Fibroblast of lung (primary cell): ENCODE measurements at regions not wholly inside any gene's neighbourhood (a gene's known extent, or its start where the extent isn't known, plus 50 kb on each side); places are given as distances from the start of the nearest gene placed in this dataset.

ENCODE experiments used
- EZH2 ChIP-seq: IDR thresholded peaks from 2 replicates; pipeline ENCODE4 v1.5.1; 2012; ENCODE audit warnings: low read length, control low read depth, mild to moderate bottlenecking; ENCODE audit errors: missing control alignments
- TF ChIP-seq, protein P1 (sequence below), 2 donors: IDR thresholded peaks in 1 of 2; conservative IDR thresholded peaks in 1 of 2; 1 replicate in 1 of 2; 2 replicates in 1 of 2; pipeline ENCODE4 v1.5.1; 2011 to 2012; ENCODE audit warnings: low read length in 2 of 2, control low read depth in 1 of 2, inconsistent platforms in 1 of 2, low read depth in 1 of 2, mild to moderate bottlenecking in 1 of 2

DNA sequence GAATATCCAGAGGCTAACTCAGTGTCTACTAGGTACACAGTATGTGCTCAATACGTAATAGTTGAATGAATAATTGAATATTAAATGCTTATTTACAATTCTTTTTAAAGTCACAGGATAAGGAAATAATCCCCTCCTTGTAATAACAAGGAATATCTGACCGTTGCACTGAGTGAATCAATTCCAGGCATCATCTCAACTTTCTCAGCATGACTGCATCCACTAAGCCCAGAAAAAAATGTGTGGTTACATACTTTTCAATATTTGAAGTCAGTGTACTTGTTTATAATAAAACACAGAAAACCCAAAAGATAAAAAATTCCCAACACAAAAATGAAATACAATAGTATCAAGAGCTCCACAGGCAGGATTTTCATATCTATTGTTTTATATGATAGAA is 105.4 kb downstream of the TMEM144 start:
- TF ChIP-seq, protein P1, sequence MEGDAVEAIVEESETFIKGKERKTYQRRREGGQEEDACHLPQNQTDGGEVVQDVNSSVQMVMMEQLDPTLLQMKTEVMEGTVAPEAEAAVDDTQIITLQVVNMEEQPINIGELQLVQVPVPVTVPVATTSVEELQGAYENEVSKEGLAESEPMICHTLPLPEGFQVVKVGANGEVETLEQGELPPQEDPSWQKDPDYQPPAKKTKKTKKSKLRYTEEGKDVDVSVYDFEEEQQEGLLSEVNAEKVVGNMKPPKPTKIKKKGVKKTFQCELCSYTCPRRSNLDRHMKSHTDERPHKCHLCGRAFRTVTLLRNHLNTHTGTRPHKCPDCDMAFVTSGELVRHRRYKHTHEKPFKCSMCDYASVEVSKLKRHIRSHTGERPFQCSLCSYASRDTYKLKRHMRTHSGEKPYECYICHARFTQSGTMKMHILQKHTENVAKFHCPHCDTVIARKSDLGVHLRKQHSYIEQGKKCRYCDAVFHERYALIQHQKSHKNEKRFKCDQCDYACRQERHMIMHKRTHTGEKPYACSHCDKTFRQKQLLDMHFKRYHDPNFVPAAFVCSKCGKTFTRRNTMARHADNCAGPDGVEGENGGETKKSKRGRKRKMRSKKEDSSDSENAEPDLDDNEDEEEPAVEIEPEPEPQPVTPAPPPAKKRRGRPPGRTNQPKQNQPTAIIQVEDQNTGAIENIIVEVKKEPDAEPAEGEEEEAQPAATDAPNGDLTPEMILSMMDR (conservative IDR thresholded peaks at IDR 0.05 in 1 of 2, IDR thresholded peaks at IDR 0.05 in 1 of 2; ENCODE audit: low read depth in 1 of 2, low read length in 2 of 2): no peak
- no peak for TF ChIP-seq EZH2
